ENCODE measurements at regions not wholly inside any gene's neighbourhood (a gene's known extent, or its start where the extent isn't known, plus 50 kb on each side); places are given as distances from the start of the nearest gene placed in this dataset.

GRCh38 chr1:240027059-240027462, 64.6 kb upstream of the FMN2 start:
- no peaks in the 10 kb centered on the region for H3K9me2 ChIP-seq (replicated peaks; ENCODE audit: insufficient read depth, low read length)
- H3K27ac ChIP-seq (ENCODE audit: low read length): no peak overlapping the region
- H3K4me2 ChIP-seq (ENCODE audit: low read depth, low read length, poor library complexity, severe bottlenecking): no peak overlapping the region
- no peak overlapping the region for H3K4me3 ChIP-seq (ENCODE audit: low read length)
- no peaks in the 10 kb centered on the region for H3K36me3 ChIP-seq (ENCODE audit: insufficient read depth, low read length)
- H3K4me1 ChIP-seq (ENCODE audit: low read length): no peaks in the 10 kb centered on the region
- no peaks in the 10 kb centered on the region for H3K79me2 ChIP-seq (ENCODE audit: low read length)
- no peaks in the 10 kb centered on the region for H4K20me1 ChIP-seq (ENCODE audit: insufficient read depth, low read depth, low read length)
- no peaks in the 10 kb centered on the region for H3K27me3 ChIP-seq (ENCODE audit: low read length)
- no peak overlapping the region for H3K9ac ChIP-seq (ENCODE audit: low read length)
- DNase-seq: peak; percentile 81
- H2AFZ ChIP-seq (ENCODE audit: low read length): no peak overlapping the region
- no peaks in the 10 kb centered on the region for H3K9me3 ChIP-seq (ENCODE audit: low read length)

GRCh38 chr1:240029418-240029817, 62.3 kb upstream of the FMN2 start:
- H2AFZ ChIP-seq (ENCODE audit: low read length): no peak overlapping the region
- no peak overlapping the region for H3K4me2 ChIP-seq (ENCODE audit: low read depth, low read length, poor library complexity, severe bottlenecking)
- H3K79me2 ChIP-seq (ENCODE audit: low read length): no peaks in the 10 kb centered on the region
- H4K20me1 ChIP-seq (ENCODE audit: insufficient read depth, low read depth, low read length): no peaks in the 10 kb centered on the region
- no peak overlapping the region for H3K9ac ChIP-seq (ENCODE audit: low read length)
- no peaks in the 10 kb centered on the region for H3K4me1 ChIP-seq (ENCODE audit: low read length)
- H3K9me2 ChIP-seq (replicated peaks; ENCODE audit: insufficient read depth, low read length): no peaks in the 10 kb centered on the region
- no peak overlapping the region for H3K4me3 ChIP-seq (ENCODE audit: low read length)
- H3K27ac ChIP-seq (ENCODE audit: low read length): no peak overlapping the region
- no peak for DNase-seq
- no peaks in the 10 kb centered on the region for H3K27me3 ChIP-seq (ENCODE audit: low read length)
- H3K9me3 ChIP-seq (ENCODE audit: low read length): no peaks in the 10 kb centered on the region
- no peaks in the 10 kb centered on the region for H3K36me3 ChIP-seq (ENCODE audit: insufficient read depth, low read length)

- Histone ChIP-seq H3K9me2 (replicated peaks; ENCODE audit: insufficient read depth, low read length) (no peaks in the 10 kb centered on the region), H3K4me3 (ENCODE audit: low read length) (no peak overlapping the region), H3K36me3 (ENCODE audit: insufficient read depth, low read length) (no peaks in the 10 kb centered on the region), H3K4me2 (ENCODE audit: low read depth, low read length, poor library complexity, severe bottlenecking) (no peak overlapping the region), H3K4me1 (ENCODE audit: low read length) (no peaks in the 10 kb centered on the region), H3K9me3 (ENCODE audit: low read length) (no peaks in the 10 kb centered on the region), H3K27ac (ENCODE audit: low read length) (no peak overlapping the region), H4K20me1 (ENCODE audit: insufficient read depth, low read depth, low read length) (no peaks in the 10 kb centered on the region), H2AFZ (ENCODE audit: low read length) (no peak overlapping the region), H3K79me2 (ENCODE audit: low read length) (no peaks in the 10 kb centered on the region), H3K9ac (ENCODE audit: low read length) (no peak overlapping the region), H3K27me3 (ENCODE audit: low read length) (no peaks in the 10 kb centered on the region)
- no peak for DNase-seq
These were observed 61.4 kb upstream of the FMN2 start for GRCh38 chr1:240030236-240030635.

GRCh38 chr1:240031009-240031408, 60.7 kb upstream of the FMN2 start:
- no peak overlapping the region for H3K4me3 ChIP-seq (ENCODE audit: low read length)
- H3K27me3 ChIP-seq (ENCODE audit: low read length): no peaks in the 10 kb centered on the region
- H3K9ac ChIP-seq (ENCODE audit: low read length): no peak overlapping the region
- no peak overlapping the region for H3K27ac ChIP-seq (ENCODE audit: low read length)
- DNase-seq: no peak
- H3K9me3 ChIP-seq (ENCODE audit: low read length): no peaks in the 10 kb centered on the region
- no peaks in the 10 kb centered on the region for H3K79me2 ChIP-seq (ENCODE audit: low read length)
- H3K36me3 ChIP-seq (ENCODE audit: insufficient read depth, low read length): no peaks in the 10 kb centered on the region
- no peak overlapping the region for H2AFZ ChIP-seq (ENCODE audit: low read length)
- no peaks in the 10 kb centered on the region for H3K4me1 ChIP-seq (ENCODE audit: low read length)
- H3K4me2 ChIP-seq (ENCODE audit: low read depth, low read length, poor library complexity, severe bottlenecking): no peak overlapping the region
- no peaks in the 10 kb centered on the region for H4K20me1 ChIP-seq (ENCODE audit: insufficient read depth, low read depth, low read length)
- H3K9me2 ChIP-seq (replicated peaks; ENCODE audit: insufficient read depth, low read length): no peaks in the 10 kb centered on the region

DNA sequence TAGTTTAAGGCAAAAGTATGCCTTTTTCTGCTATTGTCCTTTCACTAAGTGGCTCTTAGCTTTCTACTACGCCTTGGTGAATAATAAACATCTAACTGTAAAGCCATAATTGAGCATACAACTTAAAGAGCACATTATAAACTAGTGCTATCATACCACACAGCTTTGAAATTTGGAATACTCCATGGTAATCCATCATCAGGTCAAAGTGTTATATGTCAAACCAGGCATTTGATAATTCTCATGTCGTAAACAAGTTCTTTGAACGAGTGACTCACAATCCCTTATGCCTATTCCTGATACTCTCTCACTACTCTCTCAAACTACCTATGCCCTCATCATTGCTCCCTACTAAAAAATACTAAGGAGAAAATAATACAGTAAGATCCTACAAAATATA, 60.3 kb upstream of the FMN2 start:
- H3K4me3 ChIP-seq (ENCODE audit: low read length): no peak overlapping the region
- no peaks in the 10 kb centered on the region for H3K36me3 ChIP-seq (ENCODE audit: insufficient read depth, low read length)
- no peak overlapping the region for H3K9ac ChIP-seq (ENCODE audit: low read length)
- no peaks in the 10 kb centered on the region for H3K9me3 ChIP-seq (ENCODE audit: low read length)
- no peaks in the 10 kb centered on the region for H3K79me2 ChIP-seq (ENCODE audit: low read length)
- no peak overlapping the region for H3K4me2 ChIP-seq (ENCODE audit: low read depth, low read length, poor library complexity, severe bottlenecking)
- no peak for DNase-seq
- no peak overlapping the region for H3K27ac ChIP-seq (ENCODE audit: low read length)
- no peaks in the 10 kb centered on the region for H3K27me3 ChIP-seq (ENCODE audit: low read length)
- no peak overlapping the region for H2AFZ ChIP-seq (ENCODE audit: low read length)
- H3K9me2 ChIP-seq (replicated peaks; ENCODE audit: insufficient read depth, low read length): no peaks in the 10 kb centered on the region
- no peaks in the 10 kb centered on the region for H4K20me1 ChIP-seq (ENCODE audit: insufficient read depth, low read depth, low read length)
- no peaks in the 10 kb centered on the region for H3K4me1 ChIP-seq (ENCODE audit: low read length)

- H3K9me3 ChIP-seq (ENCODE audit: low read length): no peaks in the 10 kb centered on the region
- H2AFZ ChIP-seq (ENCODE audit: low read length): no peak overlapping the region
- no peak overlapping the region for H3K4me2 ChIP-seq (ENCODE audit: low read depth, low read length, poor library complexity, severe bottlenecking)
- no peak overlapping the region for H3K9ac ChIP-seq (ENCODE audit: low read length)
- H3K4me1 ChIP-seq (ENCODE audit: low read length): no peaks in the 10 kb centered on the region
- H3K9me2 ChIP-seq (replicated peaks; ENCODE audit: insufficient read depth, low read length): no peaks in the 10 kb centered on the region
- no peaks in the 10 kb centered on the region for H3K27me3 ChIP-seq (ENCODE audit: low read length)
- no peaks in the 10 kb centered on the region for H4K20me1 ChIP-seq (ENCODE audit: insufficient read depth, low read depth, low read length)
- H3K36me3 ChIP-seq (ENCODE audit: insufficient read depth, low read length): no peaks in the 10 kb centered on the region
- no peak overlapping the region for H3K4me3 ChIP-seq (ENCODE audit: low read length)
- H3K27ac ChIP-seq (ENCODE audit: low read length): no peak overlapping the region
- no peaks in the 10 kb centered on the region for H3K79me2 ChIP-seq (ENCODE audit: low read length)
- DNase-seq: no peak
These were observed 58.3 kb upstream of the FMN2 start for GRCh38 chr1:240033406-240033805.

DNA sequence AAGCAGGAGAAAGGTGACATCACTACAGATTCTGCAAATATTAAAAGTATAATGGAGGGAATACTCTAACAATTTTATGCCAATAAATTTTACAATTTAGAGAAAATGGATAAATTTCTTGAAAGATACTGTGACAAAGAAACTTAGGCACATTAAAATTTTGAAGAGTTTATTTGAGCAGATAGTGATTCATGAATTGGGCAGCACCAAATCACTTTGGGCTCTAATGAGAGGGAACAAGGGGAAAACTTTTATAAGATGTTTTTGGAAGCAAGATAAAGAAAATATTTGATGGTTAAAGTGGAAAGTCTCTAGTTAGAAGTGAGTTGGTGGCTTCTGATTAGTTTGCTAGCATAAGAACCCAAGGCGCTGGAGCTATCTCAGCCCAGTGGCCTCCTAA, 55.2 kb upstream of the FMN2 start:
- H3K9me2 ChIP-seq (replicated peaks; ENCODE audit: insufficient read depth, low read length): no peaks in the 10 kb centered on the region
- H2AFZ ChIP-seq (ENCODE audit: low read length): no peak overlapping the region
- no peaks in the 10 kb centered on the region for H4K20me1 ChIP-seq (ENCODE audit: insufficient read depth, low read depth, low read length)
- H3K9me3 ChIP-seq (ENCODE audit: low read length): no peaks in the 10 kb centered on the region
- no peaks in the 10 kb centered on the region for H3K36me3 ChIP-seq (ENCODE audit: insufficient read depth, low read length)
- H3K27me3 ChIP-seq (ENCODE audit: low read length): no peaks in the 10 kb centered on the region
- no peaks in the 10 kb centered on the region for H3K79me2 ChIP-seq (ENCODE audit: low read length)
- no peak overlapping the region for H3K27ac ChIP-seq (ENCODE audit: low read length)
- H3K4me2 ChIP-seq (ENCODE audit: low read depth, low read length, poor library complexity, severe bottlenecking): no peak overlapping the region
- no peaks in the 10 kb centered on the region for H3K4me1 ChIP-seq (ENCODE audit: low read length)
- no peak overlapping the region for H3K4me3 ChIP-seq (ENCODE audit: low read length)
- DNase-seq: no peak
- H3K9ac ChIP-seq (ENCODE audit: low read length): no peak overlapping the region
